OCI-LY7 (cell line): ENCODE measurements at regions not wholly inside any gene's neighbourhood (a gene's known extent, or its start where the extent isn't known, plus 50 kb on each side); places are given as distances from the start of the nearest gene placed in this dataset.

Experiments
- CTCF ChIP-seq: fragments of 200-600 bp; sonication (generic); conservative IDR thresholded peaks from 2 replicates; pipeline ENCODE4 v1.5.1; 2014; ENCODE audit warnings: mild to moderate bottlenecking, antibody characterized with exemption, low read length, moderate library complexity, mixed read lengths
- EZH2phosphoT487 ChIP-seq: fragments of 200-600 bp; sonication (generic); IDR thresholded peaks from 2 replicates; pipeline ENCODE4 v1.6.1; 2018; ENCODE audit warnings: low read depth, borderline replicate concordance, mild to moderate bottlenecking, mixed run types, antibody characterized with exemption, low read length, moderate library complexity, mixed read lengths

DNA sequence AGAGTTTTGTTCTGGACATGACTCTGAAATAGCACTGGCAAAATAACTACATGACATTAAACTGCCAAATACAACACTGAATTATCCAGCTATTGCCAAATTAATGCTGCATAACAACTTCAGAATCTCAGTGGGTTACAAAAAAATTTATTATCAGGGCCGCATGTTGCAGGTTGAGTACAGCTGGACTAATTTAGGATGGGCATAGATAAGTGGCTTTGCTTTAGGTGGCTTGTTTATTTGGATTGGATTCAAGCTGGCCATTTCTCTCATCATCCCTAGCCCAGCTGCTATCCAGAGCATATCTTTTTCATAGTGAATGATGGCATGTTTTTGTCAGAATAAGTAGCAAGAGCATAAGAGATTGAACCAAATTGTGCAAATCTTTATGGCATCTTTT is 1277.1 kb downstream of the REEP3 start:
- TF ChIP-seq CTCF: no peak
- no peak for TF ChIP-seq EZH2phosphoT487
